Trophoblast cell (in vitro differentiated cells and primary cell): ENCODE measurements at regions not wholly inside any gene's neighbourhood (a gene's known extent, or its start where the extent isn't known, plus 50 kb on each side); places are given as distances from the start of the nearest gene placed in this dataset.
A peak's percentile ranks its signal among the peaks of the same experiment; 100 is the strongest.
"Not testable (repeated sequence)": the region's sequence is repeated elsewhere in the genome, so short reads cannot be mapped to it uniquely, and the experiment has no call there.

ENCODE experiments used
- DNase-seq, 2 donors: peaks; one replicate each; pipeline ENCODE4 v3.0.0-alpha.2; 2016
- H2AFZ ChIP-seq: 2 replicates; pipeline ENCODE4 v1.6.1; 2013; ENCODE audit warnings: low read length, moderate library complexity, mild to moderate bottlenecking; ENCODE audit not compliant: insufficient read depth, poor library complexity
- H2AK5ac ChIP-seq: 2 replicates; pipeline ENCODE4 v1.6.1; 2013; ENCODE audit warnings: mild to moderate bottlenecking, low read length
- H2BK120ac ChIP-seq: 2 replicates; pipeline ENCODE4 v1.6.1; 2013; ENCODE audit warnings: low read length, mild to moderate bottlenecking, moderate library complexity; ENCODE audit not compliant: insufficient read depth, poor library complexity
- H2BK12ac ChIP-seq: 2 replicates; pipeline ENCODE4 v1.6.1; 2013; ENCODE audit warnings: mild to moderate bottlenecking, low read length, moderate library complexity
- H2BK5ac ChIP-seq: 2 replicates; pipeline ENCODE4 v1.6.1; 2013; ENCODE audit warnings: low read length, low read depth, moderate library complexity, mild to moderate bottlenecking; ENCODE audit not compliant: poor library complexity
- H3K14ac ChIP-seq: 2 replicates; pipeline ENCODE4 v1.6.1; 2013; ENCODE audit warnings: mild to moderate bottlenecking, low read length
- H3K18ac ChIP-seq: 2 replicates; pipeline ENCODE4 v1.6.1; 2013; ENCODE audit warnings: mild to moderate bottlenecking, low read length
- H3K23ac ChIP-seq: 2 replicates; pipeline ENCODE4 v1.6.1; 2013; ENCODE audit warnings: low read length
- H3K27ac ChIP-seq: 2 replicates; pipeline ENCODE4 v1.5.1; 2013; ENCODE audit warnings: low read depth, mild to moderate bottlenecking, inconsistent platforms, low read length, moderate library complexity
- H3K27me3 ChIP-seq: 2 replicates; pipeline ENCODE4 v1.6.1; 2013; ENCODE audit warnings: inconsistent platforms, mild to moderate bottlenecking, low read length, moderate library complexity; ENCODE audit not compliant: insufficient read depth
- H3K36me3 ChIP-seq, 2 experiments: 1 replicate in 1 of 2; 2 replicates in 1 of 2; pipeline ENCODE4 v1.6.1; 2013; ENCODE audit warnings: low read length in 2 of 2, mild to moderate bottlenecking in 2 of 2, moderate library complexity in 1 of 2; ENCODE audit not compliant: insufficient read depth in 2 of 2, control insufficient read depth in 1 of 2
- H3K4ac ChIP-seq: 2 replicates; pipeline ENCODE4 v1.6.1; 2013; ENCODE audit warnings: low read depth, mild to moderate bottlenecking, low read length, moderate library complexity
- H3K4me1 ChIP-seq, 2 experiments: 1 replicate in 1 of 2; 2 replicates in 1 of 2; pipeline ENCODE4 v1.6.1; 2013; ENCODE audit warnings: low read length in 2 of 2, mild to moderate bottlenecking in 2 of 2, moderate library complexity in 1 of 2; ENCODE audit not compliant: insufficient read depth in 2 of 2, control insufficient read depth in 1 of 2
- H3K4me2 ChIP-seq: 2 replicates; pipeline ENCODE4 v1.6.1; 2013; ENCODE audit warnings: inconsistent platforms, mild to moderate bottlenecking, low read length, moderate library complexity
- H3K4me3 ChIP-seq: 2 replicates; pipeline ENCODE4 v1.5.1; 2013; ENCODE audit warnings: mild to moderate bottlenecking, low read depth, low read length, inconsistent platforms
- H3K79me1 ChIP-seq: one replicate; pipeline ENCODE4 v1.6.1; 2013; ENCODE audit warnings: low read length
- H3K79me2 ChIP-seq: 2 replicates; pipeline ENCODE4 v1.6.1; 2013; ENCODE audit warnings: low read length, mild to moderate bottlenecking; ENCODE audit not compliant: control insufficient read depth, insufficient read depth, poor library complexity
- H3K9ac ChIP-seq: 2 replicates; pipeline ENCODE4 v1.6.1; 2013; ENCODE audit warnings: mild to moderate bottlenecking, low read length
- H3K9me3 ChIP-seq: 2 replicates; pipeline ENCODE4 v1.6.1; 2013; ENCODE audit warnings: low read depth, mild to moderate bottlenecking, control low read depth, inconsistent platforms, low read length; ENCODE audit not compliant: insufficient read depth
- H4K12ac ChIP-seq: 2 replicates; pipeline ENCODE4 v1.6.1; 2013; ENCODE audit warnings: low read depth, mild to moderate bottlenecking, low read length, moderate library complexity
- H4K8ac ChIP-seq: 2 replicates; pipeline ENCODE4 v1.6.1; 2013; ENCODE audit warnings: low read depth, mild to moderate bottlenecking, low read length, moderate library complexity
- H4K91ac ChIP-seq: one replicate; pipeline ENCODE4 v1.6.1; 2013; ENCODE audit warnings: low read depth, mild to moderate bottlenecking, low read length, moderate library complexity
- WGBS: extraction: QIAGEN DNeasy Blood & Tissue Kit; methylation state at CpG from one replicate; pipeline ENCODE4 v1.1.7; 2013; ENCODE audit warnings: missing lambda C conversion rate; ENCODE audit not compliant: insufficient read length, insufficient coverage; ENCODE audit errors: extremely low coverage; 5-methylcytosine and 5-hydroxymethylcytosine counted together

DNA sequence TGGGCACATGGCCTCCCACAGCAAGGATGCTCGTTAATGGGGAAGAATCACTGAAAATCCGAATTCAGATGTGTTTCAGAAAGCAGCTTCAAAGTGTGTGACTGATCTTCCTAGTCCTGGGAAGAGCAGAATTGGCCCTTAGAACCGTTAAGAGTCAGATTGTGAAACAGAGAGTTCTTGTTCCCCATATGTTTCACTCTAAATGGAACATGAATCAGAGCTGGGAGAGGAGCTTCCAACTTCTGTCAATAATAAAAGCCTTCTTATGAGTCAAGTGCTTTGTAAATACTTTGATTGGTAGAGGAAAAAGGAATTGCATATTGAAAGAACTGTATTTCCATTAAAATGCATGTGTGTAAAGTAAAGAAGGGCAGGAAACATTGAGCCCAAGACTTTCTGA is 256.1 kb upstream of the PLGLB1 start:
- not testable (repeated sequence) for H3K79me2 ChIP-seq, H4K8ac ChIP-seq, H2AK5ac ChIP-seq, H3K23ac ChIP-seq, H2AFZ ChIP-seq, H2BK120ac ChIP-seq, H3K4me2 ChIP-seq, H3K9ac ChIP-seq, H3K9me3 ChIP-seq, H3K4me3 ChIP-seq, H2BK12ac ChIP-seq, H3K14ac ChIP-seq, DNase-seq, H3K79me1 ChIP-seq, H4K91ac ChIP-seq, H2BK5ac ChIP-seq, H3K18ac ChIP-seq, H3K36me3 ChIP-seq, H3K4me1 ChIP-seq, H3K4ac ChIP-seq, H3K27me3 ChIP-seq, H3K27ac ChIP-seq, H4K12ac ChIP-seq
- no CpG with 5 or more reads among the region's 3 CpGs for WGBS

DNA sequence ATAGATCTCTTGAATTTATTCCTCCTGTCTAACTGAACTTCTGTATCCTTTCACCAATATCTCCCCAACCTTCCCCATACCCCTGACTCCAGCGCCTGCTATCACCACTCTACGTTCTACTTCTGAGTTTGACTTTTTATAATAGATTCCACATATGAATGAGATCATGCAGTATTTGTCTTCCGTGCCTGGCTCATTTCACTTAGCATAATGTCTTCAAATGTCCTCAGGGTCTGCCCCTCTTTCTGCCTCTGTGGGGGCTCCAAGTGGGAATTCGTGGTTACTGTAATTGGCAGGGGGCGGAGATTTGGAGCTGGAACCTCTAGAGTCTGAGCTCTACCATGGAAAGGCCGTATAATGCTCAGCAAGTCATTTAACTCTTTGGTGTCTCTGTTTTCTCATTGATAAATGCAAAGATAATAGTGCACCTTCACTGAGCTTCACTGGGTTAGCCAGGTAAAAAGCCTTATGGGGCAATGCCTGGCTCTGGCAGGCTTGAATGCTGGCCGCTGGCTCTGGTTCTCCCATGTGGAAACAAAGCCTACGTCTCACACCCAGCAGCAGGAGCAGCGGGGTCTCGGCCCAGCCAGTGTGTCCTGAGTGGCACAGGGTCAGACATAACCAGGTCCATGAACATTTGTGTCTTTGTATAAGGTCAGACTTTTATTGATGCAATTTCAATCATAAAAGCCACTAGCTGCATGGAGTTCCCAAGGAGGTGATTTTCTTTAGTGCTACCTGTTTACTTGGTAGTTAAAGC is 259.1 kb upstream of the PLGLB1 start:
- not testable (repeated sequence) for H3K4me2 ChIP-seq, H3K9me3 ChIP-seq, H3K4me3 ChIP-seq, H3K9ac ChIP-seq, H4K91ac ChIP-seq, H2BK12ac ChIP-seq, H3K23ac ChIP-seq, H3K36me3 ChIP-seq, H2AFZ ChIP-seq, H2AK5ac ChIP-seq, H3K18ac ChIP-seq, H2BK120ac ChIP-seq, H4K8ac ChIP-seq, H3K27ac ChIP-seq, H3K14ac ChIP-seq, DNase-seq, H3K79me2 ChIP-seq, H3K4me1 ChIP-seq, H3K27me3 ChIP-seq, H4K12ac ChIP-seq, H3K79me1 ChIP-seq, H3K4ac ChIP-seq, H2BK5ac ChIP-seq
- no CpG with 5 or more reads among the region's 10 CpGs for WGBS

DNA sequence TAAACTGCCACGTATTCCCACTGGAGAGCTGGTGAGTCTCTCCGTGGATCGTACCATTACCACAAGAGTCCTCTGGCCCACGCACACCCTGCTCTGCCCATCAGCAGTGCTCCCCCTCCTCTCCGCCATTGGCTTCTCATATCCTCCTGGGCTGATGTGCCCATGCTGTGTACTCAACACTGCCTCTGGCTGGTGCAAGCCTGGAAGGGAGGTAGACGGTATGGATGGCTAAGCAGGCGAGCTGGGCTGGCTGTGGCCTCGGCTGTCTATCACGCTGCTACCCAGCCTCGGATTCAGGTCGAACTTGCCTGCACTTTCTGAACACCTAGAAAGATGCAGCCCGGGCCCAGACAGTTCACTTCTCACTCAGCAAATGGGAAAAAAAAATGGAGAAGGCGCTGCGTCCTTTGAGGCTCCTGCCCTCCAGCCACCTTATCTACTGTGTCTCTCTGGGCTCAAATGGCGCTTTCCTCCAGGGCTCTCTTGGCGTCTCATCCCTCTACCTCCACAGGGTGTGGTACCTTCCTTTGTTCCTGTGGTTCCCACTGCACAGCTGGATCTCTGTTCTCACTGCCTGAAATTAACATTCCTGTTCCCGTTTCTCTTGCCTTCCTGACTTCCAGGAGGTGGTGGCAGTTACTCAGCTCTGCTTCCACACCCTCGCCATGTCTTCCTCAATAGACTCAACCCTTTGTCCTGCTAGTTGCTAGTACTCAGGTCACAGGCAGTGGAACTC is 262.3 kb upstream of the PLGLB1 start:
- H3K14ac ChIP-seq, H3K23ac ChIP-seq, H3K4me3 ChIP-seq, H3K4me2 ChIP-seq, H3K27me3 ChIP-seq, H3K9ac ChIP-seq, H3K36me3 ChIP-seq, H4K8ac ChIP-seq, H2BK12ac ChIP-seq, H3K18ac ChIP-seq, H2BK5ac ChIP-seq, H4K12ac ChIP-seq, H3K4me1 ChIP-seq, H2AFZ ChIP-seq, H4K91ac ChIP-seq, H3K79me1 ChIP-seq, H3K79me2 ChIP-seq, H3K27ac ChIP-seq, H2AK5ac ChIP-seq, H3K4ac ChIP-seq, H3K9me3 ChIP-seq, H2BK120ac ChIP-seq: not testable (repeated sequence)
- WGBS, result no CpG with 5 or more reads among the region's 18 CpGs
- DNase-seq, result peak; percentile 0 to 1

DNA sequence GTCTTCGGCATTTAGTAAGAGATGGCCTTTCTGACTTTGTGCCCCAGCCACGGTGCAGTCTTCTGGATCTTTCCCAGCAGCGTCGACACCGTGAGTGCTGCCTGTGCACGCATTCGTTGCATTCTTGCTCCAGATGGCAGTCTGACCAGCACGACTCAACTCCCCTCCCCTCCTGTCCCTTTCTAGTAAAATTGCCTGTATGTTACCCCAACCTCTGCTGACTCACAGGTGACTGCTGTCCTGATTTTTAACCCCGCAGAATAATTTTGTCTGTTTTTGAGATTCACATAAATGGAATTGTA is 262.8 kb upstream of the PLGLB1 start:
- not testable (repeated sequence) for H2BK12ac ChIP-seq, H2BK120ac ChIP-seq, H3K4ac ChIP-seq, H3K27ac ChIP-seq, H3K79me2 ChIP-seq, H4K8ac ChIP-seq, H3K9ac ChIP-seq, H3K23ac ChIP-seq, H3K4me3 ChIP-seq, H2AK5ac ChIP-seq, H3K9me3 ChIP-seq, H3K4me2 ChIP-seq, DNase-seq, H3K27me3 ChIP-seq, H3K79me1 ChIP-seq, H2AFZ ChIP-seq, H2BK5ac ChIP-seq, H3K14ac ChIP-seq, H4K91ac ChIP-seq, H3K18ac ChIP-seq, H3K4me1 ChIP-seq, H4K12ac ChIP-seq, H3K36me3 ChIP-seq
- WGBS, result no CpG with 5 or more reads among the region's 9 CpGs
